Neural cell (in vitro differentiated cells): ENCODE measurements at regions not wholly inside any gene's neighbourhood (a gene's known extent, or its start where the extent isn't known, plus 50 kb on each side); places are given as distances from the start of the nearest gene placed in this dataset.

ENCODE experiments used
- H2AFZ ChIP-seq: fragments of 200-600, 300-800 bp; sonication (generic), shearing (Covaris generic); 2 replicates; pipeline ENCODE4 v1.6.0; 2014; ENCODE audit warnings: low read depth, mild to moderate bottlenecking, antibody characterized with exemption, low read length, moderate library complexity
- H3F3A ChIP-seq: fragments of 200-600 bp; shearing (Covaris generic); 2 replicates; pipeline ENCODE4 v1.6.1; 2016; ENCODE audit warnings: mild to moderate bottlenecking, moderate library complexity, mixed read lengths, antibody characterized with exemption, low read length; ENCODE audit not compliant: insufficient read depth, poor library complexity, severe bottlenecking
- H3K27ac ChIP-seq: fragments of 200-600, 300-800 bp; sonication (generic), shearing (Covaris generic); 2 replicates; pipeline ENCODE4 v1.5.1; 2014; ENCODE audit warnings: mild to moderate bottlenecking, low read length, moderate library complexity
- H3K27me3 ChIP-seq: fragments of 300-800, 200-600 bp; sonication (generic), shearing (Covaris generic); 2 replicates; pipeline ENCODE4 v1.6.0; 2014; ENCODE audit warnings: mild to moderate bottlenecking, low read depth, low read length, moderate library complexity; ENCODE audit not compliant: insufficient read depth
- H3K36me3 ChIP-seq: fragments of 300-800, 200-600 bp; sonication (generic), shearing (Covaris generic); 2 replicates; pipeline ENCODE4 v1.5.1; 2014; ENCODE audit warnings: mild to moderate bottlenecking, antibody characterized with exemption, low read length, moderate library complexity; ENCODE audit not compliant: insufficient read depth
- H3K4me2 ChIP-seq: fragments of 300-800, 200-600 bp; sonication (generic), shearing (Covaris generic); 2 replicates; pipeline ENCODE4 v1.6.0; 2014; ENCODE audit warnings: mild to moderate bottlenecking, low read length
- H3K4me3 ChIP-seq: fragments of 300-800, 200-600 bp; sonication (generic), shearing (Covaris generic); 2 replicates; pipeline ENCODE4 v1.5.1; 2014; ENCODE audit warnings: mild to moderate bottlenecking, low read length, moderate library complexity
- H3K79me2 ChIP-seq: fragments of 200-600 bp; shearing (Covaris generic); replicated peaks from 2 replicates; pipeline ENCODE4 v1.6.0; 2014; ENCODE audit warnings: mild to moderate bottlenecking, low read length, moderate library complexity; ENCODE audit not compliant: insufficient read depth
- H3K9ac ChIP-seq: fragments of 300-800, 200-600 bp; sonication (generic), shearing (Covaris generic); 2 replicates; pipeline ENCODE4 v1.6.1; 2016; ENCODE audit warnings: mild to moderate bottlenecking, low read length, mixed read lengths
- H3K9me2 ChIP-seq: fragments of 200-600 bp; shearing (Covaris generic); 2 replicates; pipeline ENCODE4 v1.6.1; 2016; ENCODE audit warnings: mild to moderate bottlenecking, low read length, mixed read lengths; ENCODE audit not compliant: insufficient read depth
- H3K9me3 ChIP-seq: fragments of 200-600, 300-800 bp; sonication (generic), shearing (Covaris generic); 2 replicates; pipeline ENCODE4 v1.6.1; 2016; ENCODE audit warnings: mild to moderate bottlenecking, mixed run types, low read length, moderate library complexity, mixed read lengths
- H4K20me1 ChIP-seq: fragments of 200-600 bp; shearing (Covaris generic); 2 replicates; pipeline ENCODE4 v1.6.1; 2016; ENCODE audit warnings: mild to moderate bottlenecking, mixed run types; ENCODE audit not compliant: insufficient read depth
- CTCF ChIP-seq: fragments of 450-650 bp; IDR thresholded peaks from 2 replicates; pipeline ENCODE4 v1.5.1; 2014; ENCODE audit warnings: antibody characterized with exemption, mild to moderate bottlenecking, moderate library complexity; ENCODE audit not compliant: poor library complexity, severe bottlenecking
- EP300 ChIP-seq: fragments of 450-650 bp; conservative IDR thresholded peaks from 2 replicates; pipeline ENCODE4 v1.6.1; 2014; ENCODE audit warnings: antibody characterized with exemption, mild to moderate bottlenecking, moderate library complexity; ENCODE audit not compliant: poor library complexity, severe bottlenecking
- EZH2 ChIP-seq: fragments of 200-600, 300-800 bp; shearing (Covaris generic), sonication (generic); IDR thresholded peaks from 2 replicates; pipeline ENCODE4 v1.6.1; 2014; ENCODE audit warnings: antibody characterized with exemption, low read length, borderline replicate concordance, mild to moderate bottlenecking; ENCODE audit not compliant: insufficient read depth, poor library complexity, severe bottlenecking
- MXI1 ChIP-seq: fragments of 450-650 bp; conservative IDR thresholded peaks from 2 replicates; pipeline ENCODE4 v1.6.1; 2014; ENCODE audit warnings: antibody characterized with exemption, mild to moderate bottlenecking; ENCODE audit not compliant: poor library complexity, severe bottlenecking
- POLR2AphosphoS5 ChIP-seq: IDR thresholded peaks from 2 replicates; pipeline ENCODE4 v1.6.1; 2012
- RAD21 ChIP-seq: fragments of 450-650 bp; conservative IDR thresholded peaks from 2 replicates; pipeline ENCODE4 v1.6.1; 2014; ENCODE audit warnings: antibody characterized with exemption, mild to moderate bottlenecking, moderate library complexity
- REST ChIP-seq: IDR thresholded peaks from 2 replicates; pipeline ENCODE4 v1.6.1; 2012; ENCODE audit warnings: borderline replicate concordance
- SMC3 ChIP-seq: fragments of 450-650 bp; conservative IDR thresholded peaks from 2 replicates; pipeline ENCODE4 v1.6.1; 2014; ENCODE audit warnings: antibody characterized with exemption, mild to moderate bottlenecking, moderate library complexity; ENCODE audit not compliant: poor library complexity
- TAF1 ChIP-seq: IDR thresholded peaks from 2 replicates; pipeline ENCODE4 v1.6.1; 2012; ENCODE audit warnings: low read depth

GRCh38 chr6:40695114-40695513, 108.0 kb upstream of the LRFN2 start:
- no peaks in the 10 kb centered on the region for H3K79me2 ChIP-seq
- no peaks in the 10 kb centered on the region for H3K36me3 ChIP-seq
- no peak overlapping the region for H3K4me3 ChIP-seq
- no peak overlapping the region for H3K4me2 ChIP-seq
- H4K20me1 ChIP-seq, result no peaks in the 10 kb centered on the region
- H2AFZ ChIP-seq, result no peak overlapping the region
- no peaks in the 10 kb centered on the region for H3K9me3 ChIP-seq
- no peak overlapping the region for H3K27ac ChIP-seq
- H3K9ac ChIP-seq, result no peak overlapping the region
- no peak for TF ChIP-seq REST
- no peak for TF ChIP-seq RAD21
- TF ChIP-seq MXI1, result no peak
- no peak for TF ChIP-seq EZH2
- TF ChIP-seq CTCF, result no peak
- no peak for TF ChIP-seq SMC3
- TF ChIP-seq EP300, result no peak
- no peak for TF ChIP-seq POLR2AphosphoS5
- TF ChIP-seq TAF1, result no peak
- H3F3A ChIP-seq, result no peaks in the 10 kb centered on the region
- H3K9me2 ChIP-seq, result no peaks in the 10 kb centered on the region
- no peaks in the 10 kb centered on the region for H3K27me3 ChIP-seq

GRCh38 chr6:40693768-40694167, 106.6 kb upstream of the LRFN2 start:
- Histone ChIP-seq H3K9me3 (no peaks in the 10 kb centered on the region), H3K27me3 (no peaks in the 10 kb centered on the region), H2AFZ (no peak overlapping the region), H3K9ac (no peak overlapping the region), H3K27ac (no peak overlapping the region), H4K20me1 (no peaks in the 10 kb centered on the region), H3K79me2 (no peaks in the 10 kb centered on the region), H3K4me3 (no peak overlapping the region), H3F3A (no peaks in the 10 kb centered on the region), H3K4me2 (no peak overlapping the region), H3K36me3 (no peaks in the 10 kb centered on the region), H3K9me2 (no peaks in the 10 kb centered on the region)
- no peak for TF ChIP-seq EZH2
- TF ChIP-seq TAF1, result no peak
- TF ChIP-seq EP300, result no peak
- no peak for TF ChIP-seq MXI1
- no peak for TF ChIP-seq CTCF
- no peak for TF ChIP-seq POLR2AphosphoS5
- TF ChIP-seq RAD21, result no peak
- TF ChIP-seq REST, result no peak
- TF ChIP-seq SMC3, result no peak
